H1 (cell line): ENCODE measurements at regions not wholly inside any gene's neighbourhood (a gene's known extent, or its start where the extent isn't known, plus 50 kb on each side); places are given as distances from the start of the nearest gene placed in this dataset.

ENCODE experiments used
- CTCF ChIA-PET: fragments of 300-600 bp; sonication (Branson Sonifier 250); formaldehyde crosslinking; loops from one replicate; lab custom pipeline; 2021; ENCODE audit not compliant: partially characterized antibody; lab: Charles Lee
- POLR2A ChIA-PET: fragments of 300-600 bp; sonication (Branson Sonifier 250); formaldehyde crosslinking; loops from one replicate; lab custom pipeline; 2021; ENCODE audit warnings: inconsistent platforms; ENCODE audit not compliant: partially characterized antibody; lab: Charles Lee
- DNase-seq, 2 experiments: peaks; one replicate each; pipeline versions ENCODE4 v3.0.0 to v3.0.0-alpha.2; 2010 to 2022; ENCODE audit warnings: low spot score in 2 of 2, low read depth in 1 of 2, mixed read lengths in 1 of 2
- FAIRE-seq: peaks from 2 replicates; lab custom pipeline; 2011; peaks lifted over from hg19 to GRCh38; lab: Jason Lieb, UNC
- H2AFZ ChIP-seq: 2 replicates; pipeline ENCODE4 v1.8.1; 2012; ENCODE audit warnings: low read length, inconsistent platforms
- H2AK5ac ChIP-seq: 2 replicates; pipeline ENCODE4 v1.6.1; 2013; ENCODE audit warnings: low read depth, low read length
- H2BK120ac ChIP-seq: replicated peaks from 2 replicates; pipeline ENCODE3; 2013; ENCODE audit warnings: low read depth, low read length, inconsistent platforms
- H2BK12ac ChIP-seq: 2 replicates; pipeline ENCODE4 v1.6.1; 2013; ENCODE audit warnings: low read depth, low read length
- H2BK15ac ChIP-seq: 2 replicates; pipeline ENCODE4 v1.6.1; 2013; ENCODE audit warnings: low read length
- H2BK20ac ChIP-seq: 2 replicates; pipeline ENCODE4 v1.6.1; 2013; ENCODE audit warnings: low read length
- H2BK5ac ChIP-seq: 2 replicates; pipeline ENCODE4 v1.6.1; 2013; ENCODE audit warnings: low read depth, low read length
- H3K14ac ChIP-seq: 2 replicates; pipeline ENCODE4 v1.6.1; 2013; ENCODE audit warnings: inconsistent platforms; ENCODE audit not compliant: insufficient read length
- H3K18ac ChIP-seq: 2 replicates; pipeline ENCODE4 v1.6.1; 2013; ENCODE audit warnings: low read length; ENCODE audit errors: extremely low read depth
- H3K23ac ChIP-seq: 2 replicates; pipeline ENCODE4 v1.6.1; 2013; ENCODE audit warnings: inconsistent platforms; ENCODE audit not compliant: insufficient read length
- H3K23me2 ChIP-seq: 2 replicates; pipeline ENCODE4 v1.6.1; 2013; ENCODE audit warnings: low read depth, low read length
- H3K27ac ChIP-seq: 2 replicates; pipeline ENCODE4 v1.6.1; 2011; ENCODE audit warnings: low read depth, low read length, inconsistent platforms
- H3K27me3 ChIP-seq, 4 experiments: replicated peaks in 1 of 4; 1 replicate in 1 of 4; 2 replicates in 3 of 4; pipeline versions ENCODE4 v1.6.1 to v1.8.1; 2011 to 2013; ENCODE audit warnings: low read length in 3 of 4, mild to moderate bottlenecking in 3 of 4, inconsistent platforms in 2 of 4, mixed read lengths in 2 of 4, moderate library complexity in 1 of 4; ENCODE audit not compliant: control insufficient read depth in 3 of 4, insufficient read depth in 3 of 4; ENCODE audit errors: extremely low read depth in 1 of 4
- H3K36me3 ChIP-seq, 4 experiments: 2 replicates each; pipeline versions ENCODE4 v1.6.1 to v1.8.1; 2011 to 2013; ENCODE audit warnings: mild to moderate bottlenecking in 4 of 4, low read length in 3 of 4, moderate library complexity in 2 of 4, control low read depth in 1 of 4, inconsistent platforms in 1 of 4; ENCODE audit not compliant: insufficient read depth in 4 of 4, control insufficient read depth in 2 of 4
- H3K4ac ChIP-seq: replicated peaks from 2 replicates; pipeline ENCODE3; 2013; ENCODE audit warnings: low read length, low read depth, mixed read lengths, inconsistent platforms; ENCODE audit not compliant: insufficient read length
- H3K4me1 ChIP-seq, 4 experiments: replicated peaks in 1 of 4; 1 replicate in 1 of 4; 2 replicates in 3 of 4; pipeline versions ENCODE4 v1.6.1 to v1.8.1; 2011 to 2013; ENCODE audit warnings: low read length in 3 of 4, inconsistent platforms in 2 of 4, mixed read lengths in 1 of 4; ENCODE audit not compliant: insufficient read depth in 4 of 4, control insufficient read depth in 3 of 4
- H3K4me2 ChIP-seq, 2 experiments: 2 replicates each; pipeline versions ENCODE4 v1.6.1 to v1.8.1; 2011 to 2013; ENCODE audit warnings: low read depth in 2 of 2, low read length in 2 of 2, control low read depth in 1 of 2, inconsistent platforms in 1 of 2, mild to moderate bottlenecking in 1 of 2; ENCODE audit not compliant: insufficient read depth in 1 of 2
- H3K4me3 ChIP-seq, 4 experiments: fragments of 200-600, 300-600 bp in 1 of 4; sonication (generic), shearing (Covaris generic), sonication (Bioruptor Twin) in 1 of 4; 2 replicates each; pipeline versions ENCODE4 v1.5.1 to v1.8.1; 2011 to 2016; ENCODE audit warnings: low read length in 4 of 4, low read depth in 3 of 4, control low read depth in 2 of 4, inconsistent platforms in 2 of 4, mild to moderate bottlenecking in 2 of 4, mixed read lengths in 1 of 4, moderate library complexity in 1 of 4; ENCODE audit not compliant: insufficient read depth in 2 of 4; ENCODE audit errors: extremely low read depth in 1 of 4
- H3K56ac ChIP-seq: replicated peaks from 2 replicates; pipeline ENCODE3; 2013; ENCODE audit warnings: low read depth, mild to moderate bottlenecking, mixed read lengths, low read length, inconsistent platforms; ENCODE audit not compliant: insufficient read length
- H3K79me1 ChIP-seq: 2 replicates; pipeline ENCODE4 v1.6.1; 2013; ENCODE audit warnings: low read depth, low read length, control low read depth
- H3K79me2 ChIP-seq, 2 experiments: 2 replicates each; pipeline versions ENCODE4 v1.6.1 to v1.8.1; 2012 to 2013; ENCODE audit warnings: low read length in 2 of 2, mild to moderate bottlenecking in 2 of 2, inconsistent platforms in 1 of 2; ENCODE audit not compliant: insufficient read depth in 2 of 2, control insufficient read depth in 1 of 2
- H3K9ac ChIP-seq, 4 experiments: replicated peaks in 1 of 4; 1 replicate in 1 of 4; 2 replicates in 3 of 4; pipeline versions ENCODE4 v1.6.1 to v1.8.1; 2011 to 2013; ENCODE audit warnings: low read depth in 3 of 4, low read length in 3 of 4, control low read depth in 2 of 4, mild to moderate bottlenecking in 2 of 4, moderate library complexity in 2 of 4, inconsistent platforms in 1 of 4; ENCODE audit errors: extremely low read depth in 1 of 4
- H3K9me3 ChIP-seq, 2 experiments: 2 replicates each; pipeline versions ENCODE4 v1.6.1 to v1.8.1; 2012 to 2013; ENCODE audit warnings: mild to moderate bottlenecking in 2 of 2, moderate library complexity in 2 of 2, control low read depth in 1 of 2, inconsistent platforms in 1 of 2, low read depth in 1 of 2, low read length in 1 of 2, mixed read lengths in 1 of 2; ENCODE audit not compliant: insufficient read depth in 2 of 2
- H4K20me1 ChIP-seq, 2 experiments: replicated peaks in 1 of 2; 2 replicates each; pipeline versions ENCODE3 to v1.8.1; 2011 to 2013; ENCODE audit warnings: inconsistent platforms in 2 of 2, low read length in 2 of 2, mild to moderate bottlenecking in 1 of 2; ENCODE audit not compliant: insufficient read depth in 2 of 2, control insufficient read depth in 1 of 2
- H4K5ac ChIP-seq: 2 replicates; pipeline ENCODE4 v1.6.1; 2013; ENCODE audit warnings: low read length, low read depth, mixed read lengths, inconsistent platforms; ENCODE audit not compliant: insufficient read length
- H4K8ac ChIP-seq: 2 replicates; pipeline ENCODE4 v1.8.0; 2013; ENCODE audit warnings: mild to moderate bottlenecking, moderate library complexity, low read length, inconsistent platforms; ENCODE audit not compliant: insufficient read depth; ENCODE audit errors: extremely low read depth
- H4K91ac ChIP-seq: replicated peaks from 2 replicates; pipeline ENCODE3; 2013; ENCODE audit warnings: low read length, mixed read lengths, inconsistent platforms; ENCODE audit not compliant: insufficient read length
- GTF2F1 ChIP-seq: IDR thresholded peaks from 2 replicates; pipeline ENCODE4 v1.6.1; 2012; ENCODE audit warnings: low read depth, low read length, improper control_type of control experiment, borderline replicate concordance
- JUN ChIP-seq: IDR thresholded peaks from 2 replicates; pipeline ENCODE4 v1.6.1; 2011; ENCODE audit warnings: low read depth, mild to moderate bottlenecking, improper control_type of control experiment, low read length
- NANOG ChIP-seq: IDR thresholded peaks from 2 replicates; pipeline ENCODE4 v1.6.1; 2011; ENCODE audit warnings: low read length, low read depth, mild to moderate bottlenecking, inconsistent platforms; ENCODE audit not compliant: insufficient read depth, poor library complexity, severe bottlenecking
- POLR2A ChIP-seq, 2 experiments: IDR thresholded peaks; 1 replicate in 1 of 2; 2 replicates in 1 of 2; pipeline ENCODE4 v1.6.1; 2011; ENCODE audit warnings: low read depth in 2 of 2, low read length in 2 of 2, mild to moderate bottlenecking in 2 of 2; ENCODE audit errors: control extremely low read depth in 1 of 2
- RBBP5 ChIP-seq: IDR thresholded peaks from 2 replicates; pipeline ENCODE4 v1.7.1; 2012; ENCODE audit warnings: low read depth, mild to moderate bottlenecking, inconsistent platforms, low read length, moderate library complexity, borderline replicate concordance
- SP1 ChIP-seq: IDR thresholded peaks from 2 replicates; pipeline ENCODE4 v1.6.1; 2011; ENCODE audit warnings: low read depth, low read length
- SRF ChIP-seq: IDR thresholded peaks from 2 replicates; pipeline ENCODE4 v1.6.1; 2011; ENCODE audit warnings: mild to moderate bottlenecking, low read depth, low read length, moderate library complexity
- WGBS, 2 experiments: shearing (Covaris generic) in 1 of 2; methylation state at CpG; one replicate each; pipeline versions ENCODE4 v1.1.6 to v1.1.7; 2013 to 2015; ENCODE audit warnings: low lambda C conversion rate in 2 of 2, mixed read lengths in 2 of 2, inconsistent platforms in 1 of 2, low coverage in 1 of 2, missing lambda C conversion rate in 1 of 2; ENCODE audit not compliant: insufficient replicate concordance in 2 of 2, insufficient coverage in 1 of 2, insufficient read length in 1 of 2; ENCODE audit errors: extremely low coverage in 1 of 2, missing lambda C conversion rate in 1 of 2; 5-methylcytosine and 5-hydroxymethylcytosine counted together

GRCh38 chr1:98008373-98008772, 87.5 kb upstream of the DPYD start:
- Histone ChIP-seq H2AK5ac (no peak overlapping the region), H3K23me2 (no peaks in the 10 kb centered on the region; the same call in 1 of the 2 replicates), H3K79me1 (no peaks in the 10 kb centered on the region), H2BK120ac (no peak overlapping the region), H3K27ac (no peak overlapping the region), H3K79me2 (no peaks in the 10 kb centered on the region), H3K18ac (no peak overlapping the region), H3K23ac (no peak overlapping the region), H4K5ac (no peak overlapping the region), H4K91ac (no peak overlapping the region), H4K8ac (no peak overlapping the region), H3K56ac (no peak overlapping the region), H4K20me1 (no peaks in the 10 kb centered on the region), H3K4me2 (no peak overlapping the region), H2AFZ (no peak overlapping the region), H2BK20ac (no peak overlapping the region), H3K36me3 (no peaks in the 10 kb centered on the region), H3K9me3 (no peaks in the 10 kb centered on the region), H2BK15ac (no peak overlapping the region), H3K9ac (no peak overlapping the region), H3K4me1 (no peaks in the 10 kb centered on the region), H2BK12ac (no peak overlapping the region), H3K27me3 (no peaks in the 10 kb centered on the region), H3K4me3 (no peak overlapping the region), H3K4ac (no peak overlapping the region), H3K14ac (no peak overlapping the region), H2BK5ac (no peak overlapping the region)
- DNase-seq: no peak
- 77% methylated on average over 1 of the region's 1 CpG; no CpG with 5 or more reads in 1 of the 2 experiments for WGBS, 2 experiments
- no peak for FAIRE-seq
- POLR2A ChIA-PET: no interaction called here
- CTCF ChIA-PET: interaction anchor here (1.0 kb wide), 1 partner anchor 483 kb away, joined by 3 read pairs; no protein-coding TSS in a partner anchor
- TF ChIP-seq SP1 (no peak), POLR2A (IDR thresholded peaks at IDR 0.05; ENCODE audit: control extremely low read depth in 1 of 2, low read depth in 2 of 2, low read length in 2 of 2) (no peak), SRF (no peak), RBBP5 (no peak), GTF2F1 (no peak), NANOG (no peak), JUN (no peak)
